IMR-90 (cell line): ENCODE measurements at regions not wholly inside any gene's neighbourhood (a gene's known extent, or its start where the extent isn't known, plus 50 kb on each side); places are given as distances from the start of the nearest gene placed in this dataset.

Experiments
- ATAC-seq: fragments of 200-7000 bp; cut with Tn5 transposase; 2 replicates; pipeline ENCODE4 v1.9.1; 2020; ENCODE audit warnings: low read depth, mild to moderate bottlenecking, moderate library complexity
- BruUV-seq: library from RNA; stranded (reverse); fragments of 400-500 nt; replicated peaks from 2 replicates; lab custom pipeline; 2021; lab: Mats Ljungman, UMichigan
- CTCF ChIA-PET: fragments of 300-600 bp; formaldehyde crosslinking; extraction: SDS; loops from one replicate; lab custom pipeline; 2021; ENCODE audit warnings: antibody characterized with exemption; lab: Yijun Ruan, JAX
- POLR2A ChIA-PET: fragments of 300-600 bp; sonication (Branson Sonifier 250); formaldehyde crosslinking; loops from one replicate; lab custom pipeline; 2022; ENCODE audit warnings: antibody characterized with exemption; ENCODE audit not compliant: unreplicated experiment; lab: Charles Lee
- DNase-seq: peaks from one replicate; pipeline ENCODE4 v3.0.0; 2013
- H2AFZ ChIP-seq: replicated peaks from 2 replicates; pipeline ENCODE3; 2013; ENCODE audit warnings: low read length, mild to moderate bottlenecking; ENCODE audit not compliant: poor library complexity
- H2AK5ac ChIP-seq: 2 replicates; pipeline ENCODE4 v1.6.1; 2013; ENCODE audit warnings: low read depth, low read length, inconsistent platforms
- H2AK9ac ChIP-seq: replicated peaks from 2 replicates; pipeline ENCODE3; 2013; ENCODE audit warnings: mild to moderate bottlenecking, low read depth, low read length, moderate library complexity; ENCODE audit not compliant: poor library complexity
- H2BK120ac ChIP-seq: 2 replicates; pipeline ENCODE4 v1.6.1; 2013; ENCODE audit warnings: low read depth, low read length, inconsistent platforms
- H2BK15ac ChIP-seq: 3 replicates; pipeline ENCODE4 v1.6.1; 2013; ENCODE audit warnings: low read depth, low read length, inconsistent platforms
- H2BK20ac ChIP-seq: 2 replicates; pipeline ENCODE4 v1.6.1; 2013; ENCODE audit warnings: low read depth, mild to moderate bottlenecking, inconsistent platforms, low read length, moderate library complexity
- H2BK5ac ChIP-seq: 2 replicates; pipeline ENCODE4 v1.6.1; 2013; ENCODE audit warnings: mild to moderate bottlenecking, low read depth, low read length, inconsistent platforms; ENCODE audit not compliant: poor library complexity, severe bottlenecking
- H3K14ac ChIP-seq: replicated peaks from 2 replicates; pipeline ENCODE4 v1.6.1; 2013; ENCODE audit warnings: low read depth, low read length, inconsistent platforms
- H3K18ac ChIP-seq: 2 replicates; pipeline ENCODE4 v1.6.1; 2013; ENCODE audit warnings: low read depth, low read length, control low read depth
- H3K23ac ChIP-seq: 2 replicates; pipeline ENCODE4 v1.6.1; 2013; ENCODE audit warnings: low read depth, low read length, inconsistent platforms
- H3K27ac ChIP-seq: 2 replicates; pipeline ENCODE4 v1.5.1; 2013; ENCODE audit warnings: mild to moderate bottlenecking, control low read depth, low read length; ENCODE audit not compliant: insufficient read depth
- H3K27me3 ChIP-seq: 2 replicates; pipeline ENCODE4 v1.6.1; 2013; ENCODE audit warnings: low read length; ENCODE audit not compliant: control insufficient read depth, insufficient read depth
- H3K36me3 ChIP-seq: 2 replicates; pipeline ENCODE4 v1.6.1; 2013; ENCODE audit warnings: low read length, mixed read lengths; ENCODE audit not compliant: control insufficient read depth, insufficient read depth
- H3K4ac ChIP-seq: 2 replicates; pipeline ENCODE4 v1.6.1; 2013; ENCODE audit warnings: low read depth, low read length, inconsistent platforms
- H3K4me1 ChIP-seq: 2 replicates; pipeline ENCODE4 v1.6.1; 2013; ENCODE audit warnings: low read length, mixed read lengths; ENCODE audit not compliant: control insufficient read depth, insufficient read depth
- H3K4me2 ChIP-seq: 2 replicates; pipeline ENCODE4 v1.6.1; 2013; ENCODE audit warnings: low read depth, mild to moderate bottlenecking, control low read depth, low read length, moderate library complexity
- H3K4me3 ChIP-seq: 2 replicates; pipeline ENCODE4 v1.5.1; 2013; ENCODE audit warnings: low read depth, mild to moderate bottlenecking, control low read depth, low read length, moderate library complexity; ENCODE audit not compliant: insufficient read depth
- H3K56ac ChIP-seq: 2 replicates; pipeline ENCODE4 v1.6.1; 2013; ENCODE audit warnings: low read length, inconsistent platforms; ENCODE audit not compliant: insufficient read depth; ENCODE audit errors: extremely low read depth
- H3K79me1 ChIP-seq, 2 experiments: 2 replicates each; pipeline ENCODE4 v1.6.1; 2013; ENCODE audit warnings: low read length in 2 of 2, inconsistent platforms in 1 of 2, low read depth in 1 of 2
- H3K9ac ChIP-seq: 2 replicates; pipeline ENCODE4 v1.6.1; 2013; ENCODE audit warnings: low read depth, low read length, control low read depth
- H3K9me1 ChIP-seq: 2 replicates; pipeline ENCODE4 v1.6.1; 2013; ENCODE audit warnings: low read length, inconsistent platforms; ENCODE audit not compliant: insufficient read depth
- H3K9me3 ChIP-seq: 2 replicates; pipeline ENCODE4 v1.6.1; 2013; ENCODE audit warnings: low read length; ENCODE audit not compliant: control insufficient read depth, insufficient read depth
- H4K20me1 ChIP-seq: 2 replicates; pipeline ENCODE4 v1.6.1; 2013; ENCODE audit warnings: low read length, inconsistent platforms; ENCODE audit not compliant: insufficient read depth
- H4K5ac ChIP-seq: 2 replicates; pipeline ENCODE4 v1.6.1; 2013; ENCODE audit warnings: mild to moderate bottlenecking, low read depth, low read length, control low read depth
- H4K8ac ChIP-seq, 2 experiments: 2 replicates each; pipeline ENCODE4 v1.6.1; 2013; ENCODE audit warnings: low read depth in 2 of 2, low read length in 2 of 2, control low read depth in 1 of 2, inconsistent platforms in 1 of 2
- H4K91ac ChIP-seq: 2 replicates; pipeline ENCODE4 v1.6.1; 2013; ENCODE audit warnings: low read depth, low read length, inconsistent platforms; ENCODE audit not compliant: insufficient read depth
- BHLHE40 ChIP-seq: fragments of 150-350 bp; IDR thresholded peaks from 2 replicates; pipeline ENCODE4 v1.6.1; 2016; ENCODE audit warnings: mild to moderate bottlenecking, low read depth, low read length
- CEBPB ChIP-seq: IDR thresholded peaks from 2 replicates; pipeline ENCODE4 v1.6.1; 2012; ENCODE audit warnings: low read depth, low read length, improper control_type of control experiment
- CHD1 ChIP-seq: IDR thresholded peaks from 2 replicates; pipeline ENCODE4 v1.6.1; 2012; ENCODE audit warnings: low read depth, low read length, improper control_type of control experiment
- ELK1 ChIP-seq: fragments of 150-350 bp; IDR thresholded peaks from 2 replicates; pipeline ENCODE4 v1.6.1; 2016; ENCODE audit warnings: low read depth, mild to moderate bottlenecking, low read length, moderate library complexity, borderline replicate concordance
- FOS ChIP-seq: fragments of 150-350 bp; IDR thresholded peaks from 2 replicates; pipeline ENCODE4 v1.6.1; 2016; ENCODE audit warnings: low read depth, low read length
- MAFK ChIP-seq: IDR thresholded peaks from 2 replicates; pipeline ENCODE4 v1.6.1; 2012; ENCODE audit warnings: low read depth, low read length, improper control_type of control experiment
- MAZ ChIP-seq: IDR thresholded peaks from 2 replicates; pipeline ENCODE4 v1.6.1; 2012; ENCODE audit warnings: low read depth, mild to moderate bottlenecking, low read length, improper control_type of control experiment, moderate library complexity, borderline replicate concordance
- MXI1 ChIP-seq: IDR thresholded peaks from 2 replicates; pipeline ENCODE4 v1.6.1; 2012; ENCODE audit warnings: low read depth, mild to moderate bottlenecking, low read length, moderate library complexity, borderline replicate concordance
- NFE2L2 ChIP-seq: fragments of 150-350 bp; IDR thresholded peaks from 2 replicates; pipeline ENCODE4 v1.6.1; 2016; ENCODE audit warnings: low read depth, mild to moderate bottlenecking, low read length
- POLR2A ChIP-seq: IDR thresholded peaks from 2 replicates; pipeline ENCODE4 v1.6.1; 2012; ENCODE audit warnings: mild to moderate bottlenecking, low read depth, low read length
- RAD21 ChIP-seq: IDR thresholded peaks from 2 replicates; pipeline ENCODE4 v1.6.1; 2012; ENCODE audit warnings: low read length, improper control_type of control experiment
- RCOR1 ChIP-seq: IDR thresholded peaks from 2 replicates; pipeline ENCODE4 v1.6.1; 2012; ENCODE audit warnings: mild to moderate bottlenecking, low read length, improper control_type of control experiment; ENCODE audit not compliant: insufficient replicate concordance
- RFX5 ChIP-seq: IDR thresholded peaks from 2 replicates; pipeline ENCODE4 v1.8.0; 2012; ENCODE audit warnings: low read depth, mild to moderate bottlenecking, low read length, moderate library complexity
- SMC3 ChIP-seq: fragments of 150-350 bp; IDR thresholded peaks from 2 replicates; pipeline ENCODE4 v1.6.1; 2016; ENCODE audit warnings: low read depth, mild to moderate bottlenecking, antibody characterized with exemption, low read length, moderate library complexity
- WGBS, 2 experiments: methylation state at CpG; one replicate each; pipeline versions ENCODE4 v1.1.5 to v1.1.7; 2013; ENCODE audit warnings: missing lambda C conversion rate in 2 of 2; ENCODE audit not compliant: insufficient read length in 1 of 2; ENCODE audit errors: extremely low coverage in 2 of 2; 5-methylcytosine and 5-hydroxymethylcytosine counted together
- dilution Hi-C: fragments of 300-500 bp; cut with HindIII; formaldehyde crosslinking; loops from one replicate; pipeline ENCODE4 v1.14.3; 2018; ENCODE audit warnings: low sequenced_read_pairs; ENCODE audit not compliant: unreplicated experiment
- in situ Hi-C: fragments of 300-500 bp; cut with MboI; formaldehyde crosslinking; loops from 3 replicates; pipeline ENCODE4 v1.14.3; 2019; ENCODE audit warnings: low sequenced_read_pairs, inconsistent platforms, mixed read lengths
- intact Hi-C: fragments of 100-400 bp; cut with micrococcal nuclease; formaldehyde crosslinking; loops from 2 replicates; pipeline ENCODE4 v1.10.0; 2022
- TF ChIP-seq, protein P1 (sequence below): fragments of 150-350 bp; IDR thresholded peaks from 2 replicates; pipeline ENCODE4 v1.6.1; 2017; ENCODE audit warnings: mild to moderate bottlenecking, antibody characterized with exemption, low read length, low read depth
- TF ChIP-seq, protein P2 (sequence below): conservative IDR thresholded peaks from 2 replicates; pipeline ENCODE4 v1.5.1; 2012; ENCODE audit warnings: mild to moderate bottlenecking, low read depth, low read length, improper control_type of control experiment

DNA sequence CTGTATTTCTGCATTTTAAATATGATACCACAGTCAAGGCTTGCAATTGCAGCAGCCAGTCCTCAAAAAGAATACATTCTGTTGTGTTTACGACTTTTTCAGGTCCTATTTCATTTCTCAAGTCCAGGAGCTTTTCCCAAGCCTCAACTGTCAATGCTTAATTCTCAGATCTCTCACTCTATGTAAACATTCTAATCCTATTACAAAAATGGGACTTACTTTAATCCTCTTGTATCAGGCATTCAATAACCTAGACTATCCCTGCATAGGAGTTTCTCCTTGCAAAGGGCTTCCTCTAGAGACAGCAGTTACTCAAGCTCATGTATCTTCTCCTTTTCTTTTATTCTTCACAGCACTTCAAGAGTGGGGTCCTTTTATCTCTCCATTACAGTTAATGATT is 1293.0 kb downstream of the GRIK2 start:
- ChIA-PET CTCF (no interaction called here), POLR2A (no interaction called here)
- Histone ChIP-seq H4K91ac (no peak overlapping the region), H3K36me3 (no peaks in the 10 kb centered on the region), H2AFZ (no peak overlapping the region), H2BK5ac (no peak overlapping the region), H2AK9ac (no peak overlapping the region), H3K4ac (no peak overlapping the region), H3K27me3 (no peaks in the 10 kb centered on the region), H3K14ac (no peak overlapping the region), H3K56ac (no peak overlapping the region), H3K27ac (no peak overlapping the region), H4K20me1 (no peaks in the 10 kb centered on the region), H2BK120ac (no peak overlapping the region), H2AK5ac (no peak overlapping the region), H3K23ac (no peak overlapping the region), H2BK15ac (no peak overlapping the region), H3K79me1 (no peaks in the 10 kb centered on the region), H2BK20ac (no peak overlapping the region), H3K9me1 (no peaks in the 10 kb centered on the region), H3K4me3 (no peak overlapping the region), H3K9me3 (no peaks in the 10 kb centered on the region), H4K5ac (no peak overlapping the region), H3K18ac (no peak overlapping the region), H3K4me1 (no peaks in the 10 kb centered on the region), H4K8ac (no peak overlapping the region), H3K4me2 (no peak overlapping the region), H3K9ac (no peak overlapping the region)
- no TSS peak for BruUV-seq
- ATAC-seq = no peak
- DNase-seq = no peak
- in situ Hi-C loops = no loop called here
- dilution Hi-C loops = no loop called here
- WGBS, 2 experiments = no CpG with 5 or more reads among the region's 1 CpG
- TF ChIP-seq POLR2A (no peak), FOS (no peak), MXI1 (no peak), CEBPB (no peak), MAZ (no peak), SMC3 (no peak), CHD1 (no peak), NFE2L2 (no peak), ELK1 (no peak), MAFK (no peak), BHLHE40 (no peak), RAD21 (no peak), RCOR1 (no peak), RFX5 (no peak)
- TF ChIP-seq, protein P1, sequence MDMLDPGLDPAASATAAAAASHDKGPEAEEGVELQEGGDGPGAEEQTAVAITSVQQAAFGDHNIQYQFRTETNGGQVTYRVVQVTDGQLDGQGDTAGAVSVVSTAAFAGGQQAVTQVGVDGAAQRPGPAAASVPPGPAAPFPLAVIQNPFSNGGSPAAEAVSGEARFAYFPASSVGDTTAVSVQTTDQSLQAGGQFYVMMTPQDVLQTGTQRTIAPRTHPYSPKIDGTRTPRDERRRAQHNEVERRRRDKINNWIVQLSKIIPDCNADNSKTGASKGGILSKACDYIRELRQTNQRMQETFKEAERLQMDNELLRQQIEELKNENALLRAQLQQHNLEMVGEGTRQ = no peak
- TF ChIP-seq, protein P2, sequence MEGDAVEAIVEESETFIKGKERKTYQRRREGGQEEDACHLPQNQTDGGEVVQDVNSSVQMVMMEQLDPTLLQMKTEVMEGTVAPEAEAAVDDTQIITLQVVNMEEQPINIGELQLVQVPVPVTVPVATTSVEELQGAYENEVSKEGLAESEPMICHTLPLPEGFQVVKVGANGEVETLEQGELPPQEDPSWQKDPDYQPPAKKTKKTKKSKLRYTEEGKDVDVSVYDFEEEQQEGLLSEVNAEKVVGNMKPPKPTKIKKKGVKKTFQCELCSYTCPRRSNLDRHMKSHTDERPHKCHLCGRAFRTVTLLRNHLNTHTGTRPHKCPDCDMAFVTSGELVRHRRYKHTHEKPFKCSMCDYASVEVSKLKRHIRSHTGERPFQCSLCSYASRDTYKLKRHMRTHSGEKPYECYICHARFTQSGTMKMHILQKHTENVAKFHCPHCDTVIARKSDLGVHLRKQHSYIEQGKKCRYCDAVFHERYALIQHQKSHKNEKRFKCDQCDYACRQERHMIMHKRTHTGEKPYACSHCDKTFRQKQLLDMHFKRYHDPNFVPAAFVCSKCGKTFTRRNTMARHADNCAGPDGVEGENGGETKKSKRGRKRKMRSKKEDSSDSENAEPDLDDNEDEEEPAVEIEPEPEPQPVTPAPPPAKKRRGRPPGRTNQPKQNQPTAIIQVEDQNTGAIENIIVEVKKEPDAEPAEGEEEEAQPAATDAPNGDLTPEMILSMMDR = no peak
- intact Hi-C loops = loop anchor here (10.0 kb wide), 1 partner anchor 912 kb away; no protein-coding TSS in a partner anchor
